GM18909 (cell line): ENCODE measurements at regions not wholly inside any gene's neighbourhood (a gene's known extent, or its start where the extent isn't known, plus 50 kb on each side); places are given as distances from the start of the nearest gene placed in this dataset.
"Not testable (repeated sequence)": the region's sequence is repeated elsewhere in the genome, so short reads cannot be mapped to it uniquely, and the experiment has no call there.

Experiments
- ATAC-seq: cut with Tn5 transposase; IDR thresholded peaks from one replicate; pipeline ENCODE4 v1.9.1; 2021; ENCODE audit warnings: mild to moderate bottlenecking; ENCODE audit not compliant: unreplicated experiment, poor library complexity

GRCh38 chr3:161884830-161885229 is 388.2 kb downstream of the OTOL1 start:
- ATAC-seq, result no peak

- no peak for ATAC-seq
These were observed 393.6 kb downstream of the OTOL1 start for GRCh38 chr3:161890147-161890625.

GRCh38 chr3:161893972-161894371 is 397.4 kb downstream of the OTOL1 start:
- ATAC-seq, result no peak

GRCh38 chr3:161894657-161895056 is 398.0 kb downstream of the OTOL1 start:
- ATAC-seq, result no peak

- ATAC-seq, result no peak
These were observed 409.0 kb downstream of the OTOL1 start for GRCh38 chr3:161905520-161906132.

- no peak for ATAC-seq
These were observed 417.3 kb downstream of the OTOL1 start for GRCh38 chr3:161913786-161914389.

GRCh38 chr3:161914703-161915417 is 418.3 kb downstream of the OTOL1 start:
- ATAC-seq, result no peak

- no peak for ATAC-seq
These were observed 418.8 kb downstream of the OTOL1 start for GRCh38 chr3:161915418-161915750.

- ATAC-seq, result no peak
These were observed 423.6 kb downstream of the OTOL1 start for GRCh38 chr3:161920196-161920595.

GRCh38 chr3:161925749-161926360 is 429.2 kb downstream of the OTOL1 start:
- ATAC-seq, result no peak

- ATAC-seq, result no peak
These were observed 430.5 kb downstream of the OTOL1 start for GRCh38 chr3:161927131-161927530.

- ATAC-seq, result no peak
These were observed 443.5 kb downstream of the OTOL1 start for GRCh38 chr3:161939918-161940620.

GRCh38 chr3:161940621-161940965 is 444.0 kb downstream of the OTOL1 start:
- ATAC-seq, result no peak

GRCh38 chr3:161941891-161942290 is 445.3 kb downstream of the OTOL1 start:
- no peak for ATAC-seq

- ATAC-seq, result not testable (repeated sequence)
These were observed 447.3 kb downstream of the OTOL1 start for GRCh38 chr3:161943801-161944345.

GRCh38 chr3:161946443-161946960 is 449.9 kb downstream of the OTOL1 start:
- no peak for ATAC-seq

GRCh38 chr3:161950318-161950868 is 453.8 kb downstream of the OTOL1 start:
- no peak for ATAC-seq

GRCh38 chr3:161957467-161957866 is 460.9 kb downstream of the OTOL1 start:
- ATAC-seq, result no peak

GRCh38 chr3:161964857-161965256 is 468.2 kb downstream of the OTOL1 start:
- ATAC-seq, result no peak

GRCh38 chr3:161969867-161970266 is 473.3 kb downstream of the OTOL1 start:
- no peak for ATAC-seq
